ENCODE measurements at regions not wholly inside any gene's neighbourhood (a gene's known extent, or its start where the extent isn't known, plus 50 kb on each side); places are given as distances from the start of the nearest gene placed in this dataset.

DNA sequence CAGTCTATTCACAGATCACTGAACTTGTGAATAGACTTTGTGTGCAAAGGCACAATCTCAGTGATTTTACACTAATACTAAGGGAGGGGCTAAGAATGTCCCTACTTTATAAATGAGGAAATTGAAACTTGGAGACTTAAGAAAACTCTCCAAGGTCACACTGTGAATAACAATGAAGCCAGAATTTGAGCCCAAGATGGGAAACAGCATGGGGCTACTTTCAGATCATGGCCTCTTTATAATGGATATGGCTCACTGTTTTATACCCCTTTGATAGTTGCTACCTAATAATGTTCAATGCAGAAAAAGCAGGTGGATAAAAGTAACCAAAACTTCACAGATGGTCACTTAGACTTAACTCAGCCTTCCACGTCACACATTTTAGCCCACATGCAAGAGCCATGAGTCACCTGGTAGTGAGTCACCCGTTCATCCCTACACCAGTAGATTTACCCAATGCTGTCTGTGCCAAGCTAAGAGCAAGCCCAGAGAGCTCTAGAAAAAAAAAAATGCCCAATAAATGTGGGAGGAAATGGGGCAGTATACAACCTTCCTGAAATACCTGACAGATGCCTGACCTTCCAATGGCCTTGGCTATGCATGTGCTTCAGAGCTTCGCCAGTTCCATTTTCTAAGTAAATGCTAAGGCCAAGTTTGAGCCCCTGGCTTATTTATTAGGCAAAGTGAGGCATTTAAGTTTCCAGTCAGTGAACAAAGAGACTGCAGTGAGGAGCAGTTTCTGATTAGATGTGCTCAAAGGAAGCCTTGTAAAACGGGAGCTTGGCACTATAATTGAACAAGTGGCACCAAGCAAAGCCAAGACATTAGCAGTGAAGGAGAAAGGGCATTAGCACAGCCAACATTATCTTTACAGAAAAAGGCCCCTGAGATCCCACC lies 219.7 kb downstream of the TMEM114 start:
- no peak overlapping the region for H3K4me3 ChIP-seq (ENCODE audit: low read depth, low read length)
- TF ChIP-seq, protein P1, sequence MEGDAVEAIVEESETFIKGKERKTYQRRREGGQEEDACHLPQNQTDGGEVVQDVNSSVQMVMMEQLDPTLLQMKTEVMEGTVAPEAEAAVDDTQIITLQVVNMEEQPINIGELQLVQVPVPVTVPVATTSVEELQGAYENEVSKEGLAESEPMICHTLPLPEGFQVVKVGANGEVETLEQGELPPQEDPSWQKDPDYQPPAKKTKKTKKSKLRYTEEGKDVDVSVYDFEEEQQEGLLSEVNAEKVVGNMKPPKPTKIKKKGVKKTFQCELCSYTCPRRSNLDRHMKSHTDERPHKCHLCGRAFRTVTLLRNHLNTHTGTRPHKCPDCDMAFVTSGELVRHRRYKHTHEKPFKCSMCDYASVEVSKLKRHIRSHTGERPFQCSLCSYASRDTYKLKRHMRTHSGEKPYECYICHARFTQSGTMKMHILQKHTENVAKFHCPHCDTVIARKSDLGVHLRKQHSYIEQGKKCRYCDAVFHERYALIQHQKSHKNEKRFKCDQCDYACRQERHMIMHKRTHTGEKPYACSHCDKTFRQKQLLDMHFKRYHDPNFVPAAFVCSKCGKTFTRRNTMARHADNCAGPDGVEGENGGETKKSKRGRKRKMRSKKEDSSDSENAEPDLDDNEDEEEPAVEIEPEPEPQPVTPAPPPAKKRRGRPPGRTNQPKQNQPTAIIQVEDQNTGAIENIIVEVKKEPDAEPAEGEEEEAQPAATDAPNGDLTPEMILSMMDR (IDR thresholded peaks at IDR 0.05; ENCODE audit: borderline replicate concordance, insufficient read depth, low read depth, low read length): no peak

DNA sequence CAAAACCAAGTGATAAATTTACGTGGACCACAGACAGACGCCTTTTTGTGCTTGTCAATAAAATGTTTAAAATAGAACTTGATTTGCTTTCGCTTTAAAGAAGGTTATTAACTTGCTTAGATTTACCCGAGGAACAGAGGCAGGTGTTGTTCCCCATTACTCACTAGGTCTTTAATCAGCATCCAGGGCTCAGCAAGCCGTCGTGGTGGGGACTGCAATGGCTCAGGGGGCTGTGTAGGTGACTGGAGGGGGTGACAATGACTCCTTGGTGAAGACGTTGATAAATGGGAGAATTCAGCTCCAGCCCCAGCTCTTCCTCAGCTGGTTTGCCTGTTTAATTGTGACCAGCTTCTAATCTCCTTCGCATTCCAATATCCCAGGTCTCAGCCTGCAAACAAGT lies 231.4 kb downstream of the TMEM114 start:
- TF ChIP-seq, protein P1 (IDR thresholded peaks at IDR 0.05; ENCODE audit: borderline replicate concordance, insufficient read depth, low read depth, low read length): no peak
- H3K4me3 ChIP-seq (ENCODE audit: low read depth, low read length): no peak overlapping the region

DNA sequence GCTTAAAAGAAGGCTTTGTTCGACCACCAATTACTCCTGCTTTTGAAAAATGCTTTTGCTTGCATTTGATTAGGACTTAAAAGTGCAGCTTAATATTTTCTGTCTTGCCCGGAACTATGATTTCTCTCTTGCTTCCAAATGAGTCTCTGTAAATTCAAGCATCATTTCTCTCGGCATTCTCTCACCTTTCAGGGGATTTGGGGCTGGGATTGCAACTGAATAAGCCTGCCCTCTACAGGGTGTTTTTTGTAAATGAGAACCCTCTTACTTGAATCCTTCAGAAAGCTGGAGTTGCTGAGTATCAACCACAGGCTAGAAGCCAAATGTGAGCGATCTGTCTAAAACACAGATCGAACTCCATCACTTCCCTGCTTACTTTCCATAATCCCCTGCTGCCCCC lies 234.6 kb downstream of the TMEM114 start:
- no peak overlapping the region for H3K4me3 ChIP-seq (ENCODE audit: low read depth, low read length)
- TF ChIP-seq, protein P1 (IDR thresholded peaks at IDR 0.05; ENCODE audit: borderline replicate concordance, insufficient read depth, low read depth, low read length): no peak

DNA sequence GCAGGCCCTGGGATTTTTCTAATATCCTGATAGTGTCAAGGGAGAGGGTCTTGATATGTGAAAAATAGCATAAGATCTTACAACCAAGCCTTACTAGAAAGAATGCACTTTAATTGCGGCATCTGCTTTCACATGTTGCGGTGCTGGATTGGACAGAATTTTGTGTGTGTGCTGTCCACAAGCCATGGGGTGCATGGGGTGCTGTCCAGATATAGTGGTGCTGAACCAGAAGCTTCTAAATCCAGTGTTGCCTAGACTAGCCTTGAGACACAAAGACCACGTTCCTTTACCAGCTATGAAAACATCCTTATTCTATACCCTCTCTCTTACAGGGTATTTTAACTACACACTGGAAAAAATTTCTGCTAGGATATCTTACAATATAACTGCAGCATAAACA lies 244.0 kb downstream of the TMEM114 start:
- TF ChIP-seq, protein P1 (IDR thresholded peaks at IDR 0.05; ENCODE audit: borderline replicate concordance, insufficient read depth, low read depth, low read length): no peak
- H3K4me3 ChIP-seq (ENCODE audit: low read depth, low read length): no peak overlapping the region

DNA sequence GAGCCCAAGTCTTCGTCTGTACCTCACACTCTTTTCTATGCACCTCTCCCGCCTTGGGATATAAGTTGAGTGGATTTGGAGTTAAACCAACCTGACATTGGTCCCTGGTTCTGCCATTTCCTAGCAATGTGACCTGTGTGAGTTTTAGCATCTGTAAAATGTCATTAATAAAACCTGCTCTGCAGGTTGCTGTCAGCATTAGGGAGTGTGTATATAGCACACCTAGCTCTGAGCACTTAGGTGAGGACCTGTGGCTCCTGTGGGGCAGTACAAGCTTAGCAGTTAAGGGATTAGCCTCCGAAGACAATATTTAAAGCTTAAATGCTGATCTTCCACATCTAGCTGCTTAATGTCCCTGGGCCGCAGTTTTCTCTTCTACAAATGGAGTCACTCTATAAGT lies 248.0 kb downstream of the TMEM114 start:
- H3K4me3 ChIP-seq (ENCODE audit: low read depth, low read length): no peak overlapping the region
- TF ChIP-seq, protein P1 (IDR thresholded peaks at IDR 0.05; ENCODE audit: borderline replicate concordance, insufficient read depth, low read depth, low read length): no peak

DNA sequence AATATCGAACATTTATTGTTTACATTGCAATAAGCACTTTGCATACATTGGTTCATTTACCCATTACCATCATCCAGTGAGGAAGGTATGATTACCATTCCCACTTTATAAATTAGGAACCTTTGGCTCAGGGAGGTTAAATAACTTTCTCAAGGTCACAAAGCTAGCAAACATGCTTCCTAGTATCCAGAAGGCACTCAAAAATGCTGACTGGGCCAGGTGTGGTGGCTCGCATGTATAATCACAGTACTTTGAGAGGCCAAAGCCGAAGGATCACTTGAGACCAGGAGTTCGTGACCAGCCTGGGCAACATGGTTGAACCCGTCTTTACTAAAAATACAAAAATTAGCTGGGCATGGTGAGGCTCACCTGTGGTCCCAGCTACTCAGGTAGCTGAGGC lies 259.6 kb downstream of the TMEM114 start:
- TF ChIP-seq, protein P1 (IDR thresholded peaks at IDR 0.05; ENCODE audit: borderline replicate concordance, insufficient read depth, low read depth, low read length): no peak
- H3K4me3 ChIP-seq (ENCODE audit: low read depth, low read length): no peak overlapping the region

DNA sequence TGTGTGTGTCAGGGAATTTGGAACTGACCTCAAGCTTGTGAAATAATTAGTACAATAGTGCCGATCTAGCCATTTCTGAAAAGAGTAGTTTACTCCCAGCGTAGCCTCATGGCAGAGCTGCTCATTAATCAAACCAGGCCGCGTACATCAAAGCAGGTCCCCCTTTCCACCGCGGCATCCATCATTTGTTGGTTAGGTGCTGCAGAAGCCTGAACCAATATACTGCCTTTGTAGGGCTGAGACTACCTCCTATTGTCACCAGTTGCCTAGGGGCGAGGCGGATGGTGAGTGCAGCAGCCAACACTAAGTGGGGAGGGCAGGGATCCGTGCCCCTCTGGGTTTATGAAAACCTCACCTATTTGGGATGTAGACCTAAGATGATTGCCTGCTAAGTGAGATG lies 264.1 kb downstream of the TMEM114 start:
- TF ChIP-seq, protein P1 (IDR thresholded peaks at IDR 0.05; ENCODE audit: borderline replicate concordance, insufficient read depth, low read depth, low read length): no peak
- H3K4me3 ChIP-seq (ENCODE audit: low read depth, low read length): no peak overlapping the region
